Effector CD8-positive, alpha-beta T cell (primary cell): ENCODE measurements at regions not wholly inside any gene's neighbourhood (a gene's known extent, or its start where the extent isn't known, plus 50 kb on each side); places are given as distances from the start of the nearest gene placed in this dataset.
A peak's percentile ranks its signal among the peaks of the same experiment; 100 is the strongest.

Experiments used
- DNase-seq: peaks from one replicate; lab custom pipeline; 2025; lab: John Stamatoyannopoulos, UW

GRCh38 chr16:85990861-85991301 lies 91.9 kb downstream of the IRF8 start:
- no peak for DNase-seq

GRCh38 chr16:85991425-85991824 lies 92.5 kb downstream of the IRF8 start:
- DNase-seq = no peak

- DNase-seq = no peak
Measured at GRCh38 chr16:85991856-85992255, 92.9 kb downstream of the IRF8 start.

- DNase-seq = no peak
Measured at GRCh38 chr16:85992359-85992758, 93.4 kb downstream of the IRF8 start.

- DNase-seq = no peak
Measured at GRCh38 chr16:85992779-85993178, 93.8 kb downstream of the IRF8 start.

- no peak for DNase-seq
Measured at GRCh38 chr16:85994492-85995490, 95.8 kb downstream of the IRF8 start.

- no peak for DNase-seq
Measured at GRCh38 chr16:85995541-85996423, 96.8 kb downstream of the IRF8 start.

GRCh38 chr16:85996843-85997242 lies 97.9 kb downstream of the IRF8 start:
- no peak for DNase-seq

GRCh38 chr16:85998171-85998867 lies 99.4 kb downstream of the IRF8 start:
- no peak for DNase-seq

- no peak for DNase-seq
Measured at GRCh38 chr16:85998868-85999729, 100.1 kb downstream of the IRF8 start.

- DNase-seq = no peak
Measured at GRCh38 chr16:85999778-86000177, 100.8 kb downstream of the IRF8 start.

- DNase-seq = no peak
Measured at GRCh38 chr16:86002178-86002900, 103.4 kb downstream of the IRF8 start.

- DNase-seq = no peak
Measured at GRCh38 chr16:86007524-86007923, 108.6 kb downstream of the IRF8 start.

GRCh38 chr16:86010680-86011141 lies 111.7 kb downstream of the IRF8 start:
- no peak for DNase-seq

- no peak for DNase-seq
Measured at GRCh38 chr16:86011532-86011931, 112.6 kb downstream of the IRF8 start.

GRCh38 chr16:86012221-86012620 lies 113.3 kb downstream of the IRF8 start:
- DNase-seq = no peak

- no peak for DNase-seq
Measured at GRCh38 chr16:86013867-86014266, 114.9 kb downstream of the IRF8 start.

- no peak for DNase-seq
Measured at GRCh38 chr16:86015606-86016005, 116.6 kb downstream of the IRF8 start.

GRCh38 chr16:86016201-86016965 lies 117.4 kb downstream of the IRF8 start:
- DNase-seq = peak; percentile 5
